ENCODE measurements at regions not wholly inside any gene's neighbourhood (a gene's known extent, or its start where the extent isn't known, plus 50 kb on each side); places are given as distances from the start of the nearest gene placed in this dataset.

DNA sequence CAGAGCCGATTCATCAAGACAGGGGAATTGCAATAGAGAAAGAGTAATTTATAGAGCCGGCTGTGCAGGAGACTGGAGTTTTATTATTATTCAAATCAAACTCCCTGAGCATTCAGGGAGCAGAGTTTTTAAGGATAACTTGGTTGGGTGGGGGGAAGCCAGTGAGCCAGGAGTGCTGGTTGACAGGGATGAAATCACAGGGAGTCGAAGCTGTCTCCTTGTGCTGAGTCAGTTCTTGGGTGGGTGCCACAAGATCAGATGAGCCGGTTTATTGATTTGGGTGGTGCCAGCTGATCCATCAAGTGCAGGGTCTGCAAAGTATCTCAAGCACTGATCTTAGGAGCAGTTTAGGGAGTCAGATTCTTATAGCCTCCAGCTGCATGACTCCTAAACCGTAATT is 95.4 kb upstream of the CCDC80 start:
- Histone ChIP-seq H3K14ac (ENCODE audit: insufficient read depth, low read length) (no peak overlapping the region), H3K79me1 (ENCODE audit: insufficient read depth, low read depth, low read length, poor library complexity, severe bottlenecking) (no peaks in the 10 kb centered on the region), H3K56ac (ENCODE audit: insufficient read length, low read depth, low read length) (no peak overlapping the region), H3K27ac (ENCODE audit: insufficient read length, low read depth, low read length) (no peak overlapping the region), H4K5ac (ENCODE audit: insufficient read length, low read depth, low read length) (no peak overlapping the region), H2AFZ (ENCODE audit: low read length) (no peak overlapping the region), H3K4me2 (ENCODE audit: insufficient read depth, insufficient read length, low read length) (no peak overlapping the region), H2BK15ac (ENCODE audit: low read depth, low read length) (no peak overlapping the region), H2BK5ac (ENCODE audit: insufficient read length, low read length) (no peak overlapping the region), H4K91ac (ENCODE audit: insufficient read length, low read depth, low read length) (no peak overlapping the region), H3K9ac (ENCODE audit: extremely low read depth, insufficient read length, low read length) (no peak overlapping the region), H2BK120ac (ENCODE audit: low read depth, low read length, poor library complexity, severe bottlenecking) (no peak overlapping the region), H3K79me2 (ENCODE audit: insufficient read depth, low read length) (no peaks in the 10 kb centered on the region), H3T11ph (ENCODE audit: low read length) (no peak overlapping the region), H2AK5ac (ENCODE audit: insufficient read length, low read length) (no peak overlapping the region), H3K23ac (ENCODE audit: insufficient read length, low read depth, low read length) (no peak overlapping the region), H3K23me2 (ENCODE audit: insufficient read length, low read depth, low read length, poor library complexity, severe bottlenecking) (no peaks in the 10 kb centered on the region), H3K27me3 (ENCODE audit: insufficient read depth, low read length) (no peaks in the 10 kb centered on the region), H3K4ac (ENCODE audit: low read depth, low read length) (no peak overlapping the region), H2BK20ac (ENCODE audit: low read depth, low read length, poor library complexity, severe bottlenecking) (no peak overlapping the region), H3K9me3 (ENCODE audit: control insufficient read depth, low read depth, low read length) (no peaks in the 10 kb centered on the region), H2BK12ac (ENCODE audit: insufficient read length, low read depth, low read length) (no peak overlapping the region), H3K4me1 (ENCODE audit: insufficient read depth, low read length) (no peaks in the 10 kb centered on the region; the same call in 1 of the 2 replicates), H4K8ac (replicated peaks; ENCODE audit: insufficient read length, low read depth, low read length) (no peak overlapping the region), H4K20me1 (ENCODE audit: control insufficient read depth, insufficient read depth, insufficient read length) (no peaks in the 10 kb centered on the region), H3K18ac (ENCODE audit: insufficient read length, low read depth, low read length) (no peak overlapping the region)
- Mint-ChIP-seq H3K4me1 (peaks cover 7 to 10% of the 10 kb centered on the region in 2 experiments), H3K4me3 (no peak overlapping the region; a peak in 1 of 5 replicates), H3K27me3 (ENCODE audit: low read depth) (no peaks in the 10 kb centered on the region), H3K9me3 (peaks cover 0 to 3% of the 10 kb centered on the region in 2 experiments; a peak in 1 of 5 replicates), H3K36me3 (ENCODE audit: insufficient read depth in 1 of 3, low read depth in 3 of 3) (no peaks in the 10 kb centered on the region), H3K27ac (no peak overlapping the region)
- TF ChIP-seq, protein P1, sequence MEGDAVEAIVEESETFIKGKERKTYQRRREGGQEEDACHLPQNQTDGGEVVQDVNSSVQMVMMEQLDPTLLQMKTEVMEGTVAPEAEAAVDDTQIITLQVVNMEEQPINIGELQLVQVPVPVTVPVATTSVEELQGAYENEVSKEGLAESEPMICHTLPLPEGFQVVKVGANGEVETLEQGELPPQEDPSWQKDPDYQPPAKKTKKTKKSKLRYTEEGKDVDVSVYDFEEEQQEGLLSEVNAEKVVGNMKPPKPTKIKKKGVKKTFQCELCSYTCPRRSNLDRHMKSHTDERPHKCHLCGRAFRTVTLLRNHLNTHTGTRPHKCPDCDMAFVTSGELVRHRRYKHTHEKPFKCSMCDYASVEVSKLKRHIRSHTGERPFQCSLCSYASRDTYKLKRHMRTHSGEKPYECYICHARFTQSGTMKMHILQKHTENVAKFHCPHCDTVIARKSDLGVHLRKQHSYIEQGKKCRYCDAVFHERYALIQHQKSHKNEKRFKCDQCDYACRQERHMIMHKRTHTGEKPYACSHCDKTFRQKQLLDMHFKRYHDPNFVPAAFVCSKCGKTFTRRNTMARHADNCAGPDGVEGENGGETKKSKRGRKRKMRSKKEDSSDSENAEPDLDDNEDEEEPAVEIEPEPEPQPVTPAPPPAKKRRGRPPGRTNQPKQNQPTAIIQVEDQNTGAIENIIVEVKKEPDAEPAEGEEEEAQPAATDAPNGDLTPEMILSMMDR (conservative IDR thresholded peaks at IDR 0.05): no peak
- WGBS (ENCODE audit: extremely low coverage, insufficient read length, low lambda C conversion rate): no CpG with 5 or more reads among the region's 5 CpGs
- DNase-seq: no peak

All from H9 (cell line).